ENCODE measurements at regions not wholly inside any gene's neighbourhood (a gene's known extent, or its start where the extent isn't known, plus 50 kb on each side); places are given as distances from the start of the nearest gene placed in this dataset.

DNA sequence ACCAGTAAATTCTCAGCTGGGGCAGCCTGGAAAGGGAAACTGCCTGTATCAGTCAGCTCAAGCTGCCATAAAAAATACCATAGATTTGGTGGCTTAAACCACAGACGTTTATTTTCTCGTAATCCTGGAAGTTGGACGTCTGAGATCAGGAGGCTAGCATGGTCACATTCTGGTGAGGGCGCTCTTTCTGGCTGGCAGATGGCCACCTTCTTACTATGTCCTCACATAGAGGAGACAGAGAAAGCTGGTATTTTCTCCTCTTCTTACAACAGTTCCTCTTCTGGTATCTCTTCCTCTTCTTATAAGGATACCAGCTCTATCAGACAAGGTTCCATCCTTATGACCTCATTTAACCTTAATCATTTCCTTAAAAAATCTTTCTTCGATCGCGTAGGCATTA, 50.5 kb upstream of the RFX3 start:
- no peak for DNase-seq (ENCODE audit: low spot score)
- TF ChIP-seq, protein P1, sequence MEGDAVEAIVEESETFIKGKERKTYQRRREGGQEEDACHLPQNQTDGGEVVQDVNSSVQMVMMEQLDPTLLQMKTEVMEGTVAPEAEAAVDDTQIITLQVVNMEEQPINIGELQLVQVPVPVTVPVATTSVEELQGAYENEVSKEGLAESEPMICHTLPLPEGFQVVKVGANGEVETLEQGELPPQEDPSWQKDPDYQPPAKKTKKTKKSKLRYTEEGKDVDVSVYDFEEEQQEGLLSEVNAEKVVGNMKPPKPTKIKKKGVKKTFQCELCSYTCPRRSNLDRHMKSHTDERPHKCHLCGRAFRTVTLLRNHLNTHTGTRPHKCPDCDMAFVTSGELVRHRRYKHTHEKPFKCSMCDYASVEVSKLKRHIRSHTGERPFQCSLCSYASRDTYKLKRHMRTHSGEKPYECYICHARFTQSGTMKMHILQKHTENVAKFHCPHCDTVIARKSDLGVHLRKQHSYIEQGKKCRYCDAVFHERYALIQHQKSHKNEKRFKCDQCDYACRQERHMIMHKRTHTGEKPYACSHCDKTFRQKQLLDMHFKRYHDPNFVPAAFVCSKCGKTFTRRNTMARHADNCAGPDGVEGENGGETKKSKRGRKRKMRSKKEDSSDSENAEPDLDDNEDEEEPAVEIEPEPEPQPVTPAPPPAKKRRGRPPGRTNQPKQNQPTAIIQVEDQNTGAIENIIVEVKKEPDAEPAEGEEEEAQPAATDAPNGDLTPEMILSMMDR (IDR thresholded peaks at IDR 0.05; ENCODE audit: low read depth, low read length, missing input control): no peak
- TF ChIP-seq RXRA (IDR thresholded peaks at IDR 0.05): peak in 1 of 2 donors; percentile 11
- H3K9ac ChIP-seq (ENCODE audit: low read depth in 1 of 2, low read length in 2 of 2): no peak overlapping the region
- H3K36me3 ChIP-seq (ENCODE audit: control insufficient read depth in 4 of 4, insufficient read depth in 3 of 4, low read depth in 1 of 4, low read length in 3 of 4): no peaks in the 10 kb centered on the region
- H3K27ac ChIP-seq (ENCODE audit: low read depth in 1 of 2, low read length in 2 of 2): no peak overlapping the region
- H3K9me3 ChIP-seq (ENCODE audit: control insufficient read depth in 4 of 4, low read length in 3 of 4): peaks cover 1 to 5% (median 2%) of the 10 kb centered on the region in 4 donors
- peaks cover 0 to 1% (median 0%) of the 10 kb centered on the region in 4 donors for H3K4me1 ChIP-seq (ENCODE audit: control insufficient read depth in 4 of 4, insufficient read depth in 4 of 4, low read length in 3 of 4)
- 61% methylated on average over 7 of the region's 7 CpGs for WGBS
- no peak overlapping the region for H3K4me3 ChIP-seq (ENCODE audit: low read depth in 1 of 3, low read length in 3 of 3)
- H3K27me3 ChIP-seq (ENCODE audit: control insufficient read depth in 4 of 4, insufficient read depth in 4 of 4, low read length in 3 of 4): no peaks in the 10 kb centered on the region

DNA sequence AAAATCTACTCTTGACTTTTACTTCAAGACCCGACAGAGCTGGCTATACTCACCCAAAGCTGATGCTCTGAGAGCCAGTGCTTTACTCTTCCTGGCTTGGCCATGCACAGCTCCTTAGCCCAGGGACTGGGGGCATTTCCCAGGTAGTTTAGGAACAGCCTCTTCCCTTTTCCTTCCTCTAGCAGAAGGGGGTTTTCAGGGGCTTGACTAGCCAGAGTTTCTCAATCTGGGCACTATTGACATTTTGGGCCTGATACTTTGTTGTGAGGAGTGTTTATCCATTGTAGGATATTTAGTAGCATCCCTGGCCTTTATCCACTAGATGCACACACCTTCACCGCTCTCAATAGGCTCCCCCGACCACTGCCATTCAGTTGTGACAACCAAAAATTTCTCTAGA, 50.0 kb upstream of the RFX3 start:
- H3K9me3 ChIP-seq (ENCODE audit: control insufficient read depth in 4 of 4, low read length in 3 of 4): peaks cover 0 to 2% (median 2%) of the 10 kb centered on the region in 4 donors
- TF ChIP-seq FOXA2 (IDR thresholded peaks at IDR 0.05) (no peak), RAD21 (IDR thresholded peaks at IDR 0.05) (no peak), SP1 (IDR thresholded peaks at IDR 0.05) (no peak), RXRA (IDR thresholded peaks at IDR 0.05) (no peak), HNF4G (IDR thresholded peaks at IDR 0.05) (no peak), TAF1 (conservative IDR thresholded peaks at IDR 0.05) (no peak), YY1 (IDR thresholded peaks at IDR 0.05) (no peak), GABPA (IDR thresholded peaks at IDR 0.05 in 1 of 2, conservative IDR thresholded peaks at IDR 0.05 in 1 of 2) (no peak), JUND (IDR thresholded peaks at IDR 0.05) (no peak), EGR1 (IDR thresholded peaks at IDR 0.05; ENCODE audit: low read depth in 2 of 2) (no peak), NR2F2 (IDR thresholded peaks at IDR 0.05) (no peak), HNF4A (conservative IDR thresholded peaks at IDR 0.05) (no peak), FOXA1 (IDR thresholded peaks at IDR 0.05) (no peak)
- TF ChIP-seq, protein P2, sequence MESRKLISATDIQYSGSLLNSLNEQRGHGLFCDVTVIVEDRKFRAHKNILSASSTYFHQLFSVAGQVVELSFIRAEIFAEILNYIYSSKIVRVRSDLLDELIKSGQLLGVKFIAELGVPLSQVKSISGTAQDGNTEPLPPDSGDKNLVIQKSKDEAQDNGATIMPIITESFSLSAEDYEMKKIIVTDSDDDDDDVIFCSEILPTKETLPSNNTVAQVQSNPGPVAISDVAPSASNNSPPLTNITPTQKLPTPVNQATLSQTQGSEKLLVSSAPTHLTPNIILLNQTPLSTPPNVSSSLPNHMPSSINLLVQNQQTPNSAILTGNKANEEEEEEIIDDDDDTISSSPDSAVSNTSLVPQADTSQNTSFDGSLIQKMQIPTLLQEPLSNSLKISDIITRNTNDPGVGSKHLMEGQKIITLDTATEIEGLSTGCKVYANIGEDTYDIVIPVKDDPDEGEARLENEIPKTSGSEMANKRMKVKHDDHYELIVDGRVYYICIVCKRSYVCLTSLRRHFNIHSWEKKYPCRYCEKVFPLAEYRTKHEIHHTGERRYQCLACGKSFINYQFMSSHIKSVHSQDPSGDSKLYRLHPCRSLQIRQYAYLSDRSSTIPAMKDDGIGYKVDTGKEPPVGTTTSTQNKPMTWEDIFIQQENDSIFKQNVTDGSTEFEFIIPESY (IDR thresholded peaks at IDR 0.05): no peak
- TF ChIP-seq, protein P3, sequence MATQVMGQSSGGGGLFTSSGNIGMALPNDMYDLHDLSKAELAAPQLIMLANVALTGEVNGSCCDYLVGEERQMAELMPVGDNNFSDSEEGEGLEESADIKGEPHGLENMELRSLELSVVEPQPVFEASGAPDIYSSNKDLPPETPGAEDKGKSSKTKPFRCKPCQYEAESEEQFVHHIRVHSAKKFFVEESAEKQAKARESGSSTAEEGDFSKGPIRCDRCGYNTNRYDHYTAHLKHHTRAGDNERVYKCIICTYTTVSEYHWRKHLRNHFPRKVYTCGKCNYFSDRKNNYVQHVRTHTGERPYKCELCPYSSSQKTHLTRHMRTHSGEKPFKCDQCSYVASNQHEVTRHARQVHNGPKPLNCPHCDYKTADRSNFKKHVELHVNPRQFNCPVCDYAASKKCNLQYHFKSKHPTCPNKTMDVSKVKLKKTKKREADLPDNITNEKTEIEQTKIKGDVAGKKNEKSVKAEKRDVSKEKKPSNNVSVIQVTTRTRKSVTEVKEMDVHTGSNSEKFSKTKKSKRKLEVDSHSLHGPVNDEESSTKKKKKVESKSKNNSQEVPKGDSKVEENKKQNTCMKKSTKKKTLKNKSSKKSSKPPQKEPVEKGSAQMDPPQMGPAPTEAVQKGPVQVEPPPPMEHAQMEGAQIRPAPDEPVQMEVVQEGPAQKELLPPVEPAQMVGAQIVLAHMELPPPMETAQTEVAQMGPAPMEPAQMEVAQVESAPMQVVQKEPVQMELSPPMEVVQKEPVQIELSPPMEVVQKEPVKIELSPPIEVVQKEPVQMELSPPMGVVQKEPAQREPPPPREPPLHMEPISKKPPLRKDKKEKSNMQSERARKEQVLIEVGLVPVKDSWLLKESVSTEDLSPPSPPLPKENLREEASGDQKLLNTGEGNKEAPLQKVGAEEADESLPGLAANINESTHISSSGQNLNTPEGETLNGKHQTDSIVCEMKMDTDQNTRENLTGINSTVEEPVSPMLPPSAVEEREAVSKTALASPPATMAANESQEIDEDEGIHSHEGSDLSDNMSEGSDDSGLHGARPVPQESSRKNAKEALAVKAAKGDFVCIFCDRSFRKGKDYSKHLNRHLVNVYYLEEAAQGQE (IDR thresholded peaks at IDR 0.05): no peak
- TF ChIP-seq, protein P4, sequence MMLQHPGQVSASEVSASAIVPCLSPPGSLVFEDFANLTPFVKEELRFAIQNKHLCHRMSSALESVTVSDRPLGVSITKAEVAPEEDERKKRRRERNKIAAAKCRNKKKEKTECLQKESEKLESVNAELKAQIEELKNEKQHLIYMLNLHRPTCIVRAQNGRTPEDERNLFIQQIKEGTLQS (IDR thresholded peaks at IDR 0.05): no peak
- TF ChIP-seq, protein P1 (IDR thresholded peaks at IDR 0.05; ENCODE audit: low read depth, low read length, missing input control): no peak
- WGBS: 94% methylated on average over 3 of the region's 3 CpGs
- H3K4me1 ChIP-seq (ENCODE audit: control insufficient read depth in 4 of 4, insufficient read depth in 4 of 4, low read length in 3 of 4): peaks cover 0 to 1% (median 0%) of the 10 kb centered on the region in 4 donors
- DNase-seq (ENCODE audit: low spot score): no peak
- H3K27me3 ChIP-seq (ENCODE audit: control insufficient read depth in 4 of 4, insufficient read depth in 4 of 4, low read length in 3 of 4): no peaks in the 10 kb centered on the region
- no peak overlapping the region for H3K27ac ChIP-seq (ENCODE audit: low read depth in 1 of 2, low read length in 2 of 2)
- no peak overlapping the region for H3K4me3 ChIP-seq (ENCODE audit: low read depth in 1 of 3, low read length in 3 of 3)
- no peaks in the 10 kb centered on the region for H3K36me3 ChIP-seq (ENCODE audit: control insufficient read depth in 4 of 4, insufficient read depth in 3 of 4, low read depth in 1 of 4, low read length in 3 of 4)
- no peak overlapping the region for H3K9ac ChIP-seq (ENCODE audit: low read depth in 1 of 2, low read length in 2 of 2)

Measured in liver (tissue), 8 donors.